GM23338 (cell line): ENCODE measurements at regions not wholly inside any gene's neighbourhood (a gene's known extent, or its start where the extent isn't known, plus 50 kb on each side); places are given as distances from the start of the nearest gene placed in this dataset.

Experiments
- ATAC-seq: fragments of 200-7000 bp; cut with Tn5 transposase; 3 replicates; pipeline ENCODE4 v1.9.1; 2020
- DNase-seq: peaks from one replicate; pipeline ENCODE4 v3.0.0-alpha.2; 2015; ENCODE audit warnings: low spot score
- H2AFZ ChIP-seq: fragments of 200-600 bp; sonication (generic); 2 replicates; pipeline ENCODE4 v1.8.0; 2016; ENCODE audit warnings: antibody characterized with exemption, mild to moderate bottlenecking, moderate library complexity
- H3F3A ChIP-seq: fragments of 200-600 bp; sonication (generic); replicated peaks from 2 replicates; pipeline ENCODE4 v1.8.0; 2017; ENCODE audit warnings: antibody characterized with exemption, mixed run types, low read depth
- H3K27ac ChIP-seq: fragments of 200-600 bp; sonication (generic); 2 replicates; pipeline ENCODE4 v1.6.1; 2016; ENCODE audit warnings: low read depth
- H3K27me3 ChIP-seq: fragments of 200-600 bp; sonication (generic); 2 replicates; pipeline ENCODE4 v1.8.0; 2016; ENCODE audit warnings: mild to moderate bottlenecking, mixed run types, moderate library complexity; ENCODE audit not compliant: insufficient read depth
- H3K36me3 ChIP-seq: fragments of 200-600 bp; sonication (generic); 2 replicates; pipeline ENCODE4 v1.8.0; 2016; ENCODE audit warnings: mild to moderate bottlenecking; ENCODE audit not compliant: insufficient read depth
- H3K4me1 ChIP-seq: fragments of 200-600 bp; sonication (generic); 2 replicates; pipeline ENCODE4 v1.8.0; 2016; ENCODE audit warnings: mild to moderate bottlenecking, moderate library complexity; ENCODE audit not compliant: insufficient read depth
- H3K4me2 ChIP-seq: fragments of 200-600 bp; sonication (generic); 2 replicates; pipeline ENCODE4 v1.7.1; 2017; ENCODE audit warnings: mixed run types
- H3K4me3 ChIP-seq: fragments of 200-600 bp; sonication (generic); 2 replicates; pipeline ENCODE4 v1.6.1; 2016; ENCODE audit warnings: mixed run types
- H3K79me2 ChIP-seq: fragments of 200-600 bp; sonication (generic); replicated peaks from 2 replicates; pipeline ENCODE4 v1.8.0; 2017; ENCODE audit warnings: mild to moderate bottlenecking; ENCODE audit not compliant: insufficient read depth
- H3K9me2 ChIP-seq: fragments of 200-600 bp; sonication (generic); 2 replicates; pipeline ENCODE4 v1.8.0; 2017; ENCODE audit not compliant: insufficient read depth
- H4K20me1 ChIP-seq: fragments of 200-600 bp; sonication (generic); replicated peaks from 2 replicates; pipeline ENCODE4 v1.8.0; 2017; ENCODE audit warnings: mild to moderate bottlenecking; ENCODE audit not compliant: insufficient read depth
- H3K27ac Mint-ChIP-seq: 2 replicates; pipeline ENCODE4 v1.8.0; 2020; ENCODE audit warnings: inconsistent platforms, mild to moderate bottlenecking, moderate library complexity, mixed read lengths
- H3K27me3 Mint-ChIP-seq: 3 replicates; pipeline ENCODE4 v1.8.0; 2022; ENCODE audit warnings: low read depth, mild to moderate bottlenecking, moderate library complexity, mixed read lengths, inconsistent platforms; ENCODE audit not compliant: insufficient read depth, poor library complexity
- H3K36me3 Mint-ChIP-seq: 3 replicates; pipeline ENCODE4 v1.8.0; 2021; ENCODE audit warnings: low read depth, mild to moderate bottlenecking, inconsistent platforms, moderate library complexity, mixed read lengths
- H3K4me1 Mint-ChIP-seq: 3 replicates; pipeline ENCODE4 v1.8.0; 2020; ENCODE audit warnings: mild to moderate bottlenecking, inconsistent platforms, mixed read lengths
- H3K4me3 Mint-ChIP-seq: 3 replicates; pipeline ENCODE4 v1.8.0; 2021; ENCODE audit warnings: moderate library complexity, mild to moderate bottlenecking, inconsistent platforms, mixed read lengths
- H3K9me3 Mint-ChIP-seq: 3 replicates; pipeline ENCODE4 v1.8.0; 2020; ENCODE audit warnings: moderate library complexity, mild to moderate bottlenecking, inconsistent platforms, mixed read lengths
- CREB1 ChIP-seq: fragments of 250-450 bp; sonication (Bioruptor Pico); IDR thresholded peaks from 2 replicates; pipeline ENCODE4 v1.5.0; 2020; ENCODE audit warnings: low read depth, mild to moderate bottlenecking, moderate library complexity
- CTCF ChIP-seq, 2 experiments: fragments of 200-600 bp in 1 of 2; sonication (generic) in 1 of 2; conservative IDR thresholded peaks; 2 replicates each; pipeline versions ENCODE4 v1.5.1 to v1.6.1; 2016 to 2017; ENCODE audit warnings: antibody characterized with exemption in 2 of 2, low read depth in 2 of 2, mild to moderate bottlenecking in 2 of 2, moderate library complexity in 1 of 2
- ETS1 ChIP-seq: IDR thresholded peaks from 2 replicates; pipeline ENCODE4 v1.6.1; 2016; ENCODE audit warnings: antibody characterized with exemption
- EZH2 ChIP-seq: fragments of 200-600 bp; sonication (generic); IDR thresholded peaks from one replicate; pipeline ENCODE4 v1.8.0; 2017; ENCODE audit warnings: antibody characterized with exemption, mild to moderate bottlenecking, low read depth; ENCODE audit not compliant: unreplicated experiment
- EZH2phosphoT487 ChIP-seq: fragments of 200-600 bp; sonication (generic); IDR thresholded peaks from one replicate; pipeline ENCODE4 v1.8.1; 2018; ENCODE audit warnings: antibody characterized with exemption; ENCODE audit not compliant: unreplicated experiment
- JUNB ChIP-seq: IDR thresholded peaks from one replicate; pipeline ENCODE4 v1.6.1; 2016; ENCODE audit warnings: antibody characterized with exemption; ENCODE audit not compliant: unreplicated experiment
- NANOG ChIP-seq: IDR thresholded peaks from 2 replicates; pipeline ENCODE4 v1.6.1; 2016; ENCODE audit warnings: antibody characterized with exemption, borderline replicate concordance
- POLR2AphosphoS5 ChIP-seq: IDR thresholded peaks from 2 replicates; pipeline ENCODE4 v1.6.1; 2016; ENCODE audit warnings: antibody characterized with exemption, low read depth
- REST ChIP-seq: IDR thresholded peaks from one replicate; pipeline ENCODE4 v1.6.1; 2018; ENCODE audit warnings: antibody characterized with exemption; ENCODE audit not compliant: unreplicated experiment
- STAT1 ChIP-seq: IDR thresholded peaks from one replicate; pipeline ENCODE4 v1.6.1; 2016; ENCODE audit warnings: antibody characterized with exemption; ENCODE audit not compliant: unreplicated experiment
- ZNF114 ChIP-seq: fragments of 250-450 bp; sonication (Bioruptor Pico); IDR thresholded peaks from 2 replicates; pipeline ENCODE4 v1.5.0; 2020; ENCODE audit warnings: mild to moderate bottlenecking, moderate library complexity
- ZNF331 ChIP-seq: fragments of 250-450 bp; sonication (Bioruptor Pico); IDR thresholded peaks from 2 replicates; pipeline ENCODE4 v1.5.0; 2020; ENCODE audit warnings: low read depth, mild to moderate bottlenecking, moderate library complexity
- ZNF462 ChIP-seq: fragments of 250-450 bp; sonication (Bioruptor Pico); IDR thresholded peaks from 2 replicates; pipeline ENCODE4 v1.5.0; 2020; ENCODE audit warnings: mild to moderate bottlenecking, moderate library complexity

- H4K20me1 ChIP-seq: no peaks in the 10 kb centered on the region
- no peaks in the 10 kb centered on the region for H3K4me1 ChIP-seq
- Mint-ChIP-seq H3K27me3 (no peaks in the 10 kb centered on the region), H3K4me1 (peaks cover 6% of the 10 kb centered on the region), H3K9me3 (peaks cover 32% of the 10 kb centered on the region), H3K4me3 (no peak overlapping the region), H3K27ac (no peak overlapping the region), H3K36me3 (peaks cover 24% of the 10 kb centered on the region; the same call in 2 of the 3 replicates)
- no peaks in the 10 kb centered on the region for H3F3A ChIP-seq
- H3K27ac ChIP-seq: no peak overlapping the region
- no peaks in the 10 kb centered on the region for H3K9me2 ChIP-seq
- ATAC-seq: no peak
- no peaks in the 10 kb centered on the region for H3K27me3 ChIP-seq
- H3K79me2 ChIP-seq: no peaks in the 10 kb centered on the region; the same call in 1 of the 2 replicates
- no peak overlapping the region for H3K4me2 ChIP-seq
- no peak overlapping the region for H3K4me3 ChIP-seq
- TF ChIP-seq ZNF331 (CRISPR knock-in tag): no peak
- TF ChIP-seq EZH2: no peak
- no peak for TF ChIP-seq ZNF114 (CRISPR knock-in tag)
- no peak for TF ChIP-seq REST
- no peak for TF ChIP-seq CREB1 (CRISPR knock-in tag)
- TF ChIP-seq STAT1: no peak
- no peak for TF ChIP-seq EZH2phosphoT487
- TF ChIP-seq POLR2AphosphoS5: no peak
- no peak for TF ChIP-seq CTCF (conservative IDR thresholded peaks at IDR 0.05; ENCODE audit: low read depth in 2 of 2)
- TF ChIP-seq ZNF462 (CRISPR knock-in tag): no peak
- no peak for TF ChIP-seq JUNB
- no peak for TF ChIP-seq NANOG
- no peak for TF ChIP-seq ETS1
- no peak for DNase-seq
- H3K36me3 ChIP-seq: peaks cover 11% of the 10 kb centered on the region; the same call in 1 of the 2 replicates
- no peak overlapping the region for H2AFZ ChIP-seq
Measured at GRCh38 chr12:24519759-24520158, 429.1 kb downstream of the BCAT1 start.
